ENCODE measurements at regions not wholly inside any gene's neighbourhood (a gene's known extent, or its start where the extent isn't known, plus 50 kb on each side); places are given as distances from the start of the nearest gene placed in this dataset.
"Not testable (repeated sequence)": the region's sequence is repeated elsewhere in the genome, so short reads cannot be mapped to it uniquely, and the experiment has no call there.

- peaks cover 32% of the 10 kb centered on the region for H3K9me3 ChIP-seq (ENCODE audit: low read depth)
- no peak for DNase-seq (ENCODE audit: low read depth in 1 of 2, low spot score in 1 of 2)
These were observed 220.5 kb downstream of the FOXD4L6 start for GRCh38 chr9:40907657-40908624.

GRCh38 chr9:40906879-40907278 lies 221.6 kb downstream of the FOXD4L6 start:
- H3K27me3 ChIP-seq; H3K36me3 ChIP-seq; DNase-seq (ENCODE audit: low read depth in 1 of 2, low spot score in 1 of 2); H3K27ac ChIP-seq; H3K4me3 ChIP-seq; H3K4me1 ChIP-seq (ENCODE audit: low read depth): not testable (repeated sequence)
- peaks cover 29% of the 10 kb centered on the region for H3K9me3 ChIP-seq (ENCODE audit: low read depth)

More at GRCh38 chr9:40907657-40908624, 220.5 kb downstream of the FOXD4L6 start:
- Histone ChIP-seq H3K27ac (no peak overlapping the region), H3K4me1 (ENCODE audit: low read depth) (no peaks in the 10 kb centered on the region), H3K36me3 (no peaks in the 10 kb centered on the region), H3K4me3 (no peak overlapping the region), H3K27me3 (no peaks in the 10 kb centered on the region)
- no peak for TF ChIP-seq CTCF (IDR thresholded peaks at IDR 0.05; ENCODE audit: low read depth, low read length)

- H3K9me3 ChIP-seq (ENCODE audit: low read depth): peaks cover 10% of the 10 kb centered on the region
- H3K27ac ChIP-seq; H3K27me3 ChIP-seq; H3K4me3 ChIP-seq; H3K36me3 ChIP-seq; H3K4me1 ChIP-seq (ENCODE audit: low read depth); DNase-seq (ENCODE audit: low read depth in 1 of 2, low spot score in 1 of 2): not testable (repeated sequence)
These were observed 236.2 kb downstream of the FOXD4L6 start for GRCh38 chr9:40892315-40892714.

DNA sequence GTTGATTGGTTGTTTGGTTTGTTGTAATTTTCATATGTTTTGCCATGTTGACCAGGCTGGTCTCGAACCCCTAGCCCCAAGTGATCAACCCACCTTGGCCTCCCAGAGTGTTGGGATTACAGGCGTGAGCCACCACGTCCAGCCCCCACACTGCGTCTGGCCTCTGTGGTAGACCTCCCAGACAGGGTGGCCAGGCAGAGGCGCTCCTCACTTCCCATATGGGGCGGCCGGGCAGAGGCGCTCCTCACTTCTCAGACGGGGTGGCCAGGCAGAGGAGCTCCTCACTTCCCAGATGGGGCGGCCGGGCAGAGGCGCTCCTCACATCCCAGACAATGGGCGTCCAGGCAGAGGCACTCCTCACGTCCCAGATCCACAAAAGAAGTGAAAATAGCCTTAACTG lies 242.6 kb downstream of the FOXD4L6 start:
- H3K9me3 ChIP-seq (ENCODE audit: low read depth): peaks cover 26% of the 10 kb centered on the region
- not testable (repeated sequence) for DNase-seq (ENCODE audit: low read depth in 1 of 2, low spot score in 1 of 2); H3K4me3 ChIP-seq; H3K4me1 ChIP-seq (ENCODE audit: low read depth); H3K27me3 ChIP-seq; H3K36me3 ChIP-seq; H3K27ac ChIP-seq

GRCh38 chr9:40884902-40885490 lies 243.5 kb downstream of the FOXD4L6 start:
- H3K4me3 ChIP-seq; H3K27me3 ChIP-seq; DNase-seq (ENCODE audit: low read depth in 1 of 2, low spot score in 1 of 2); H3K27ac ChIP-seq; H3K4me1 ChIP-seq (ENCODE audit: low read depth); H3K36me3 ChIP-seq: not testable (repeated sequence)
- peaks cover 27% of the 10 kb centered on the region for H3K9me3 ChIP-seq (ENCODE audit: low read depth)

GRCh38 chr9:40884072-40884901 lies 244.2 kb downstream of the FOXD4L6 start:
- DNase-seq (ENCODE audit: low read depth in 1 of 2, low spot score in 1 of 2): no peak
- H3K9me3 ChIP-seq (ENCODE audit: low read depth): peaks cover 23% of the 10 kb centered on the region
- no peak overlapping the region for H3K4me3 ChIP-seq
- H3K36me3 ChIP-seq: no peaks in the 10 kb centered on the region
- H3K27ac ChIP-seq: no peak overlapping the region
- H3K4me1 ChIP-seq (ENCODE audit: low read depth): no peaks in the 10 kb centered on the region
- no peaks in the 10 kb centered on the region for H3K27me3 ChIP-seq
- no peak for TF ChIP-seq CTCF (IDR thresholded peaks at IDR 0.05; ENCODE audit: low read depth, low read length)

GRCh38 chr9:40883423-40884071 lies 244.9 kb downstream of the FOXD4L6 start:
- H3K36me3 ChIP-seq; H3K27me3 ChIP-seq; DNase-seq (ENCODE audit: low read depth in 1 of 2, low spot score in 1 of 2); H3K4me1 ChIP-seq (ENCODE audit: low read depth); H3K4me3 ChIP-seq; H3K27ac ChIP-seq: not testable (repeated sequence)
- H3K9me3 ChIP-seq (ENCODE audit: low read depth): peaks cover 23% of the 10 kb centered on the region

- H3K36me3 ChIP-seq; H3K27ac ChIP-seq; H3K4me3 ChIP-seq; DNase-seq (ENCODE audit: low read depth in 1 of 2, low spot score in 1 of 2); H3K27me3 ChIP-seq; H3K4me1 ChIP-seq (ENCODE audit: low read depth): not testable (repeated sequence)
- peaks cover 14% of the 10 kb centered on the region for H3K9me3 ChIP-seq (ENCODE audit: low read depth)
These were observed 254.7 kb downstream of the FOXD4L6 start for GRCh38 chr9:40873753-40874295.

- H3K4me1 ChIP-seq (ENCODE audit: low read depth); DNase-seq (ENCODE audit: low read depth in 1 of 2, low spot score in 1 of 2); H3K36me3 ChIP-seq; H3K4me3 ChIP-seq; H3K27ac ChIP-seq; H3K27me3 ChIP-seq: not testable (repeated sequence)
- peaks cover 19% of the 10 kb centered on the region for H3K9me3 ChIP-seq (ENCODE audit: low read depth)
These were observed 260.0 kb downstream of the FOXD4L6 start for GRCh38 chr9:40868437-40868836.
